ENCODE measurements at regions not wholly inside any gene's neighbourhood (a gene's known extent, or its start where the extent isn't known, plus 50 kb on each side); places are given as distances from the start of the nearest gene placed in this dataset.

GRCh38 chr3:140832883-140833282, 108.8 kb upstream of the SLC25A36 start:
- TF ChIP-seq, protein P1, sequence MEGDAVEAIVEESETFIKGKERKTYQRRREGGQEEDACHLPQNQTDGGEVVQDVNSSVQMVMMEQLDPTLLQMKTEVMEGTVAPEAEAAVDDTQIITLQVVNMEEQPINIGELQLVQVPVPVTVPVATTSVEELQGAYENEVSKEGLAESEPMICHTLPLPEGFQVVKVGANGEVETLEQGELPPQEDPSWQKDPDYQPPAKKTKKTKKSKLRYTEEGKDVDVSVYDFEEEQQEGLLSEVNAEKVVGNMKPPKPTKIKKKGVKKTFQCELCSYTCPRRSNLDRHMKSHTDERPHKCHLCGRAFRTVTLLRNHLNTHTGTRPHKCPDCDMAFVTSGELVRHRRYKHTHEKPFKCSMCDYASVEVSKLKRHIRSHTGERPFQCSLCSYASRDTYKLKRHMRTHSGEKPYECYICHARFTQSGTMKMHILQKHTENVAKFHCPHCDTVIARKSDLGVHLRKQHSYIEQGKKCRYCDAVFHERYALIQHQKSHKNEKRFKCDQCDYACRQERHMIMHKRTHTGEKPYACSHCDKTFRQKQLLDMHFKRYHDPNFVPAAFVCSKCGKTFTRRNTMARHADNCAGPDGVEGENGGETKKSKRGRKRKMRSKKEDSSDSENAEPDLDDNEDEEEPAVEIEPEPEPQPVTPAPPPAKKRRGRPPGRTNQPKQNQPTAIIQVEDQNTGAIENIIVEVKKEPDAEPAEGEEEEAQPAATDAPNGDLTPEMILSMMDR (IDR thresholded peaks at IDR 0.05; ENCODE audit: low read depth, low read length, poor library complexity, severe bottlenecking): no peak
- no peak for TF ChIP-seq EZH2phosphoT487 (IDR thresholded peaks at IDR 0.05; ENCODE audit: borderline replicate concordance, low read length)

Measured in DOHH2 (cell line).